ENCODE measurements at regions not wholly inside any gene's neighbourhood (a gene's known extent, or its start where the extent isn't known, plus 50 kb on each side); places are given as distances from the start of the nearest gene placed in this dataset.

- no peak for FAIRE-seq
- H3K9ac ChIP-seq (ENCODE audit: insufficient read depth, low read depth, low read length): no peak overlapping the region
- ChIA-PET CTCF (ENCODE audit: low intra/inter-chr PET ratio, low total read pairs) (no interaction called here), POLR2A (no interaction called here)
- no peak overlapping the region for H3K27ac ChIP-seq (ENCODE audit: extremely low read length, insufficient read depth, low read length)
- TF ChIP-seq NFATC3 (CRISPR knock-in tag; IDR thresholded peaks at IDR 0.05) (no peak), AHDC1 (CRISPR knock-in tag; IDR thresholded peaks at IDR 0.05; ENCODE audit: borderline replicate concordance) (no peak), MED13 (CRISPR knock-in tag; IDR thresholded peaks at IDR 0.05) (no peak)
- no peaks in the 10 kb centered on the region for H4K20me1 ChIP-seq (ENCODE audit: insufficient read depth, low read length)
- DNase-seq (ENCODE audit: low spot score): no peak
- no peaks in the 10 kb centered on the region for H3K36me3 ChIP-seq (replicated peaks in 1 of 2; ENCODE audit: control insufficient read depth in 1 of 2, insufficient read depth in 2 of 2, low read length in 2 of 2)
- H3K4me2 ChIP-seq (ENCODE audit: low read depth, low read length): no peak overlapping the region
- intact Hi-C loops (cut with micrococcal nuclease; ENCODE audit: unreplicated experiment) (no loop called here), in situ Hi-C loops (cut with HindIII; ENCODE audit: extremely low pct_ligation_motif_present, low pct_unique_long_range_greater_than_20kb) (no loop called here)
- no TSS peak for BruUV-seq (replicated peaks)
- H3K4me3 ChIP-seq (replicated peaks in 1 of 3; ENCODE audit: insufficient read depth in 1 of 3, low read depth in 2 of 3, low read length in 3 of 3): no peak overlapping the region
- WGBS (ENCODE audit: low lambda C conversion rate): 26% methylated on average over 8 of the region's 8 CpGs
- no peaks in the 10 kb centered on the region for H3K9me3 ChIP-seq (ENCODE audit: low read length)
- H3K27me3 ChIP-seq (ENCODE audit: control insufficient read depth in 1 of 2, insufficient read depth in 2 of 2, low read length in 2 of 2): peaks cover 7 to 76% of the 10 kb centered on the region in 2 experiments
- 0 out of 2 replicates have a peak, but pooled peaks cover 5% of the 10 kb centered on the region for H3K4me1 ChIP-seq (ENCODE audit: insufficient read depth, low read length)
- no peaks in the 10 kb centered on the region for H3K79me2 ChIP-seq (ENCODE audit: insufficient read depth, low read length)
- no peak for ATAC-seq
- H2AFZ ChIP-seq (ENCODE audit: low read length): no peak overlapping the region
These were observed 219.6 kb upstream of the TNRC6C start for GRCh38 chr17:77738751-77739531.

Measured in HepG2 (cell line).